AG10803 (cell line): ENCODE measurements at regions not wholly inside any gene's neighbourhood (a gene's known extent, or its start where the extent isn't known, plus 50 kb on each side); places are given as distances from the start of the nearest gene placed in this dataset.
"Not testable (repeated sequence)": the region's sequence is repeated elsewhere in the genome, so short reads cannot be mapped to it uniquely, and the experiment has no call there.

Source experiments
- DNase-seq: peaks from one replicate; pipeline ENCODE4 v3.0.0; 2010; ENCODE audit warnings: low read depth
- H3K4me3 ChIP-seq: 2 replicates; pipeline ENCODE4 v1.5.1; 2011; ENCODE audit warnings: mild to moderate bottlenecking, low read length, control low read depth
- CTCF ChIP-seq: conservative IDR thresholded peaks from 2 replicates; pipeline ENCODE4 v1.5.1; 2011; ENCODE audit warnings: mild to moderate bottlenecking, low read length, control low read depth, inconsistent platforms

- H3K4me3 ChIP-seq = peak overlapping the region; percentile 94
- not testable (repeated sequence) for DNase-seq
Observed at GRCh38 chr7:66492405-66492804, 136.3 kb upstream of the KCTD7 start.

- TF ChIP-seq CTCF = peak; percentile 45
- peak overlapping the region; percentile 94 for H3K4me3 ChIP-seq
Observed at GRCh38 chr7:66493235-66494205, 135.2 kb upstream of the KCTD7 start.

GRCh38 chr7:66497346-66497745 lies 131.3 kb upstream of the KCTD7 start:
- DNase-seq = no peak
- H3K4me3 ChIP-seq = no peak overlapping the region
- no peak for TF ChIP-seq CTCF

More at GRCh38 chr7:66493235-66494205, 135.2 kb upstream of the KCTD7 start:
- DNase-seq = peak; percentile 97

GRCh38 chr7:66500087-66500486 lies 128.6 kb upstream of the KCTD7 start:
- DNase-seq = no peak
- TF ChIP-seq CTCF = no peak
- no peak overlapping the region for H3K4me3 ChIP-seq

GRCh38 chr7:66502230-66503035 lies 126.2 kb upstream of the KCTD7 start:
- TF ChIP-seq CTCF = no peak
- no peak for DNase-seq
- H3K4me3 ChIP-seq = no peak overlapping the region

GRCh38 chr7:66503036-66503370 lies 125.7 kb upstream of the KCTD7 start:
- no peak for TF ChIP-seq CTCF
- H3K4me3 ChIP-seq = no peak overlapping the region
- no peak for DNase-seq

GRCh38 chr7:66503551-66504031 lies 125.1 kb upstream of the KCTD7 start:
- H3K4me3 ChIP-seq = no peak overlapping the region
- no peak for TF ChIP-seq CTCF
- no peak for DNase-seq
